CD4-positive, alpha-beta T cell treated with Interleukin-10 for 1 hour (primary cell): ENCODE measurements at regions not wholly inside any gene's neighbourhood (a gene's known extent, or its start where the extent isn't known, plus 50 kb on each side); places are given as distances from the start of the nearest gene placed in this dataset.

Source experiments
- DNase-seq: peaks from one replicate; pipeline ENCODE4 v3.0.0-alpha.2; 2020

- DNase-seq: no peak
Observed at GRCh38 chr1:55585402-55585792, 370.2 kb upstream of the USP24 start.

GRCh38 chr1:55584526-55585401, 369.6 kb upstream of the USP24 start:
- DNase-seq: no peak

- DNase-seq: no peak
Observed at GRCh38 chr1:55582084-55582483, 366.9 kb upstream of the USP24 start.

GRCh38 chr1:55580845-55581332, 365.7 kb upstream of the USP24 start:
- no peak for DNase-seq

- no peak for DNase-seq
Observed at GRCh38 chr1:55579332-55580001, 364.3 kb upstream of the USP24 start.

GRCh38 chr1:55578646-55579045, 363.5 kb upstream of the USP24 start:
- DNase-seq: no peak

- DNase-seq: no peak
Observed at GRCh38 chr1:55575571-55576279, 360.6 kb upstream of the USP24 start.

GRCh38 chr1:55574691-55575225, 359.6 kb upstream of the USP24 start:
- no peak for DNase-seq

GRCh38 chr1:55572878-55573734, 357.9 kb upstream of the USP24 start:
- DNase-seq: no peak

- DNase-seq: no peak
Observed at GRCh38 chr1:55571767-55572166, 356.6 kb upstream of the USP24 start.

GRCh38 chr1:55569417-55569816, 354.3 kb upstream of the USP24 start:
- DNase-seq: no peak

GRCh38 chr1:55568732-55569131, 353.6 kb upstream of the USP24 start:
- DNase-seq: no peak

- no peak for DNase-seq
Observed at GRCh38 chr1:55560266-55560665, 345.1 kb upstream of the USP24 start.

GRCh38 chr1:55559842-55560241, 344.7 kb upstream of the USP24 start:
- DNase-seq: no peak

- no peak for DNase-seq
Observed at GRCh38 chr1:55559161-55559611, 344.0 kb upstream of the USP24 start.

- no peak for DNase-seq
Observed at GRCh38 chr1:55558515-55558914, 343.4 kb upstream of the USP24 start.

- no peak for DNase-seq
Observed at GRCh38 chr1:55555956-55556725, 341.0 kb upstream of the USP24 start.

- DNase-seq: no peak
Observed at GRCh38 chr1:55554611-55555010, 339.4 kb upstream of the USP24 start.

- no peak for DNase-seq
Observed at GRCh38 chr1:55552636-55553035, 337.5 kb upstream of the USP24 start.

- DNase-seq: no peak
Observed at GRCh38 chr1:55547405-55547804, 332.2 kb upstream of the USP24 start.

GRCh38 chr1:55546553-55546952, 331.4 kb upstream of the USP24 start:
- DNase-seq: no peak
